GM12878 (cell line): ENCODE measurements at regions not wholly inside any gene's neighbourhood (a gene's known extent, or its start where the extent isn't known, plus 50 kb on each side); places are given as distances from the start of the nearest gene placed in this dataset.

Experiments
- ATAC-seq: fragments of 200-7000 bp; cut with Tn5 transposase; 3 replicates; pipeline ENCODE4 v1.9.1; 2020; ENCODE audit warnings: mild to moderate bottlenecking, moderate library complexity
- BruUV-seq: library from RNA; stranded (reverse); fragments of 400-500 nt; replicated peaks from 2 replicates; lab custom pipeline; 2021; lab: Mats Ljungman, UMichigan
- CTCF ChIA-PET: fragments of 300-600 bp; sonication (Branson Sonifier 250); formaldehyde crosslinking; extraction: SDS; loops from one replicate; lab custom pipeline; 2021; ENCODE audit warnings: inconsistent platforms; lab: Yijun Ruan, JAX
- POLR2A ChIA-PET: fragments of 350-600 bp; formaldehyde crosslinking; extraction: SDS; loops from one replicate; lab custom pipeline; 2021; ENCODE audit warnings: inconsistent platforms; lab: Charles Lee
- RAD21 ChIA-PET: fragments of 300-600 bp; sonication (Branson Sonifier 250); formaldehyde crosslinking; loops from one replicate; lab custom pipeline; 2023; ENCODE audit warnings: antibody characterized with exemption; ENCODE audit not compliant: unreplicated experiment; lab: Charles Lee
- SMC1A ChIA-PET: fragments of 300-600 bp; sonication (Branson Sonifier 250); formaldehyde crosslinking; loops from one replicate; lab custom pipeline; 2023; ENCODE audit not compliant: unreplicated experiment, uncharacterized antibody; lab: Charles Lee
- DNase-seq: peaks from one replicate; pipeline ENCODE4 v3.0.0-alpha.2; 2011; ENCODE audit warnings: low read depth, low spot score
- FAIRE-seq: peaks from 3 replicates; lab custom pipeline; 2011; peaks lifted over from hg19 to GRCh38; lab: Jason Lieb, UNC
- H2AFZ ChIP-seq: 2 replicates; pipeline ENCODE4 v1.6.0; 2011; ENCODE audit warnings: low read depth, low read length, control low read depth; ENCODE audit not compliant: control insufficient read depth
- H3K27ac ChIP-seq: 2 replicates; pipeline ENCODE4 v1.5.1; 2011; ENCODE audit warnings: control low read depth; ENCODE audit not compliant: control insufficient read depth, insufficient read depth
- H3K27me3 ChIP-seq, 2 experiments: replicated peaks in 1 of 2; 2 replicates each; pipeline versions ENCODE4 v1.6.0 to v1.6.1; 2011; ENCODE audit warnings: low read length in 1 of 2; ENCODE audit not compliant: control insufficient read depth in 2 of 2, insufficient read depth in 2 of 2
- H3K36me3 ChIP-seq, 2 experiments: 2 replicates each; pipeline ENCODE4 v1.5.1; 2011; ENCODE audit warnings: low read length in 1 of 2; ENCODE audit not compliant: control insufficient read depth in 2 of 2, insufficient read depth in 2 of 2
- H3K4me1 ChIP-seq: 2 replicates; pipeline ENCODE4 v1.6.1; 2011; ENCODE audit warnings: mild to moderate bottlenecking, low read length, moderate library complexity, mixed read lengths; ENCODE audit not compliant: control insufficient read depth, insufficient read depth
- H3K4me2 ChIP-seq: 2 replicates; pipeline ENCODE4 v1.6.0; 2011; ENCODE audit warnings: control low read depth; ENCODE audit not compliant: control insufficient read depth, insufficient read depth
- H3K4me3 ChIP-seq: fragments of 200-600 bp; sonication (generic); 2 replicates; pipeline ENCODE4 v1.5.1; 2016
- H3K79me2 ChIP-seq: 2 replicates; pipeline ENCODE4 v1.6.0; 2011; ENCODE audit warnings: low read length; ENCODE audit not compliant: control insufficient read depth, insufficient read depth
- H3K9ac ChIP-seq: 2 replicates; pipeline ENCODE4 v1.8.0; 2011; ENCODE audit warnings: low read length, control low read depth, mixed read lengths; ENCODE audit not compliant: control insufficient read depth, insufficient read depth
- H3K9me3 ChIP-seq: replicated peaks from 3 replicates; pipeline ENCODE4 v1.5.1; 2011; ENCODE audit warnings: mild to moderate bottlenecking, low read length; ENCODE audit not compliant: control insufficient read depth, insufficient read depth
- H4K20me1 ChIP-seq: 2 replicates; pipeline ENCODE4 v1.6.0; 2011; ENCODE audit not compliant: control insufficient read depth, insufficient read depth
- CBFB ChIP-seq: IDR thresholded peaks from 2 replicates; pipeline ENCODE4 v1.6.1; 2016; ENCODE audit warnings: antibody characterized with exemption, low read depth
- GATAD2B ChIP-seq: fragments of 450-650 bp; conservative IDR thresholded peaks from 2 replicates; pipeline ENCODE4 v1.6.1; 2017; ENCODE audit warnings: low read depth, mild to moderate bottlenecking, moderate library complexity
- PAX8 ChIP-seq: fragments of 450-650 bp; IDR thresholded peaks from 2 replicates; pipeline ENCODE4 v1.6.1; 2017; ENCODE audit warnings: mild to moderate bottlenecking, moderate library complexity
- SMAD1 ChIP-seq: fragments of 450-650 bp; IDR thresholded peaks from 2 replicates; pipeline ENCODE4 v1.6.1; 2018; ENCODE audit warnings: mild to moderate bottlenecking, low read depth; ENCODE audit not compliant: partially characterized antibody
- SPI1 ChIP-seq: IDR thresholded peaks from 2 replicates; pipeline ENCODE4 v1.6.1; 2011; ENCODE audit warnings: low read depth, mild to moderate bottlenecking, low read length, moderate library complexity, borderline replicate concordance; ENCODE audit not compliant: insufficient read depth
- ZBTB11 ChIP-seq: fragments of 450-650 bp; formaldehyde crosslinking; IDR thresholded peaks from 2 replicates; pipeline ENCODE4 v1.5.0; 2022; ENCODE audit warnings: mild to moderate bottlenecking, missing genetic modification characterization
- ZNF274 ChIP-seq: IDR thresholded peaks from one replicate; pipeline ENCODE4 v1.8.0; 2011; ENCODE audit not compliant: insufficient read length, insufficient read depth
- WGBS: methylation state at CpG from one replicate; pipeline ENCODE4 v1.1.6; 2016; ENCODE audit warnings: low lambda C conversion rate; ENCODE audit not compliant: insufficient replicate concordance, insufficient coverage; ENCODE audit errors: missing lambda C conversion rate; 5-methylcytosine and 5-hydroxymethylcytosine counted together
- in situ Hi-C: fragments of 300-500 bp; cut with MboI; formaldehyde crosslinking; loops from 9 replicates; pipeline ENCODE4 v1.14.3; 2018; ENCODE audit warnings: mixed read lengths
- intact Hi-C: fragments of 100-400 bp; cut with micrococcal nuclease; formaldehyde crosslinking; loops from one replicate; pipeline ENCODE4 v1.14.2; 2022; ENCODE audit not compliant: unreplicated experiment
- TF ChIP-seq, protein P1 (sequence below): fragments of 450-650 bp; IDR thresholded peaks from 2 replicates; pipeline ENCODE4 v1.6.1; 2016; ENCODE audit warnings: mild to moderate bottlenecking
- TF ChIP-seq, protein P2 (sequence below): fragments of 450-650 bp; IDR thresholded peaks from 2 replicates; pipeline ENCODE4 v1.6.1; 2017; ENCODE audit warnings: borderline replicate concordance
- TF ChIP-seq, protein P3 (sequence below): fragments of 450-650 bp; IDR thresholded peaks from 2 replicates; pipeline ENCODE4 v1.6.1; 2016; ENCODE audit warnings: mild to moderate bottlenecking, moderate library complexity, borderline replicate concordance

- Histone ChIP-seq H4K20me1 (no peaks in the 10 kb centered on the region), H3K9me3 (no peaks in the 10 kb centered on the region), H3K4me3 (no peak overlapping the region), H2AFZ (no peak overlapping the region), H3K27ac (no peak overlapping the region), H3K79me2 (no peaks in the 10 kb centered on the region), H3K27me3 (no peaks in the 10 kb centered on the region), H3K4me1 (no peaks in the 10 kb centered on the region), H3K9ac (no peak overlapping the region), H3K4me2 (no peak overlapping the region), H3K36me3 (no peaks in the 10 kb centered on the region)
- SMC1A ChIA-PET, result interaction anchor here (0.7 to 1.1 kb wide), 3 partner anchors 14 to 215 kb away, joined by 3 read pairs; no protein-coding TSS in a partner anchor
- ATAC-seq (no peak), FAIRE-seq (no peak), DNase-seq (no peak)
- in situ Hi-C loops (no loop called here), intact Hi-C loops (no loop called here)
- POLR2A ChIA-PET, result no interaction called here
- RAD21 ChIA-PET, result no interaction called here
- CTCF ChIA-PET, result interaction anchor here (1.0 to 2.0 kb wide), 2 partner anchors 13 to 212 kb away, joined by 4 read pairs; no protein-coding TSS in a partner anchor
- TF ChIP-seq ZBTB11 (no peak), CBFB (no peak), PAX8 (no peak), GATAD2B (no peak), ZNF274 (no peak), SMAD1 (no peak), SPI1 (no peak)
- TF ChIP-seq, protein P1, sequence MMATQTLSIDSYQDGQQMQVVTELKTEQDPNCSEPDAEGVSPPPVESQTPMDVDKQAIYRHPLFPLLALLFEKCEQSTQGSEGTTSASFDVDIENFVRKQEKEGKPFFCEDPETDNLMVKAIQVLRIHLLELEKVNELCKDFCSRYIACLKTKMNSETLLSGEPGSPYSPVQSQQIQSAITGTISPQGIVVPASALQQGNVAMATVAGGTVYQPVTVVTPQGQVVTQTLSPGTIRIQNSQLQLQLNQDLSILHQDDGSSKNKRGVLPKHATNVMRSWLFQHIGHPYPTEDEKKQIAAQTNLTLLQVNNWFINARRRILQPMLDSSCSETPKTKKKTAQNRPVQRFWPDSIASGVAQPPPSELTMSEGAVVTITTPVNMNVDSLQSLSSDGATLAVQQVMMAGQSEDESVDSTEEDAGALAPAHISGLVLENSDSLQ, result no peak
- TF ChIP-seq, protein P2, sequence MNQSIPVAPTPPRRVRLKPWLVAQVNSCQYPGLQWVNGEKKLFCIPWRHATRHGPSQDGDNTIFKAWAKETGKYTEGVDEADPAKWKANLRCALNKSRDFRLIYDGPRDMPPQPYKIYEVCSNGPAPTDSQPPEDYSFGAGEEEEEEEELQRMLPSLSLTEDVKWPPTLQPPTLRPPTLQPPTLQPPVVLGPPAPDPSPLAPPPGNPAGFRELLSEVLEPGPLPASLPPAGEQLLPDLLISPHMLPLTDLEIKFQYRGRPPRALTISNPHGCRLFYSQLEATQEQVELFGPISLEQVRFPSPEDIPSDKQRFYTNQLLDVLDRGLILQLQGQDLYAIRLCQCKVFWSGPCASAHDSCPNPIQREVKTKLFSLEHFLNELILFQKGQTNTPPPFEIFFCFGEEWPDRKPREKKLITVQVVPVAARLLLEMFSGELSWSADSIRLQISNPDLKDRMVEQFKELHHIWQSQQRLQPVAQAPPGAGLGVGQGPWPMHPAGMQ, result no peak
- TF ChIP-seq, protein P3, sequence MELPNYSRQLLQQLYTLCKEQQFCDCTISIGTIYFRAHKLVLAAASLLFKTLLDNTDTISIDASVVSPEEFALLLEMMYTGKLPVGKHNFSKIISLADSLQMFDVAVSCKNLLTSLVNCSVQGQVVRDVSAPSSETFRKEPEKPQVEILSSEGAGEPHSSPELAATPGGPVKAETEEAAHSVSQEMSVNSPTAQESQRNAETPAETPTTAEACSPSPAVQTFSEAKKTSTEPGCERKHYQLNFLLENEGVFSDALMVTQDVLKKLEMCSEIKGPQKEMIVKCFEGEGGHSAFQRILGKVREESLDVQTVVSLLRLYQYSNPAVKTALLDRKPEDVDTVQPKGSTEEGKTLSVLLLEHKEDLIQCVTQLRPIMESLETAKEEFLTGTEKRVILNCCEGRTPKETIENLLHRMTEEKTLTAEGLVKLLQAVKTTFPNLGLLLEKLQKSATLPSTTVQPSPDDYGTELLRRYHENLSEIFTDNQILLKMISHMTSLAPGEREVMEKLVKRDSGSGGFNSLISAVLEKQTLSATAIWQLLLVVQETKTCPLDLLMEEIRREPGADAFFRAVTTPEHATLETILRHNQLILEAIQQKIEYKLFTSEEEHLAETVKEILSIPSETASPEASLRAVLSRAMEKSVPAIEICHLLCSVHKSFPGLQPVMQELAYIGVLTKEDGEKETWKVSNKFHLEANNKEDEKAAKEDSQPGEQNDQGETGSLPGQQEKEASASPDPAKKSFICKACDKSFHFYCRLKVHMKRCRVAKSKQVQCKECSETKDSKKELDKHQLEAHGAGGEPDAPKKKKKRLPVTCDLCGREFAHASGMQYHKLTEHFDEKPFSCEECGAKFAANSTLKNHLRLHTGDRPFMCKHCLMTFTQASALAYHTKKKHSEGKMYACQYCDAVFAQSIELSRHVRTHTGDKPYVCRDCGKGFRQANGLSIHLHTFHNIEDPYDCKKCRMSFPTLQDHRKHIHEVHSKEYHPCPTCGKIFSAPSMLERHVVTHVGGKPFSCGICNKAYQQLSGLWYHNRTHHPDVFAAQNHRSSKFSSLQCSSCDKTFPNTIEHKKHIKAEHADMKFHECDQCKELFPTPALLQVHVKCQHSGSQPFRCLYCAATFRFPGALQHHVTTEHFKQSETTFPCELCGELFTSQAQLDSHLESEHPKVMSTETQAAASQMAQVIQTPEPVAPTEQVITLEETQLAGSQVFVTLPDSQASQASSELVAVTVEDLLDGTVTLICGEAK, result no peak
- TF ChIP-seq, all 136 proteins: peak for 0
- BruUV-seq, result no TSS peak
- 74% methylated on average over 4 of the region's 4 CpGs for WGBS
Observed at GRCh38 chr3:193028258-193028657, 110.6 kb upstream of the MB21D2 start.
